Mesothelial cell of epicardium (in vitro differentiated cells): ENCODE measurements at regions not wholly inside any gene's neighbourhood (a gene's known extent, or its start where the extent isn't known, plus 50 kb on each side); places are given as distances from the start of the nearest gene placed in this dataset.
"Not testable (repeated sequence)": the region's sequence is repeated elsewhere in the genome, so short reads cannot be mapped to it uniquely, and the experiment has no call there.

ENCODE experiments used
- DNase-seq, 2 experiments: peaks; one replicate each; pipeline ENCODE4 v3.0.0; 2021; ENCODE audit warnings: low spot score in 2 of 2; ENCODE audit not compliant: unreplicated experiment in 2 of 2
- H3K27ac Mint-ChIP-seq: 2 replicates; pipeline ENCODE4 v1.8.0; 2021; ENCODE audit warnings: mixed read lengths
- H3K27me3 Mint-ChIP-seq: 2 replicates; pipeline ENCODE4 v1.8.0; 2021; ENCODE audit warnings: low read depth, mixed read lengths
- H3K36me3 Mint-ChIP-seq: 2 replicates; pipeline ENCODE4 v1.8.0; 2021; ENCODE audit warnings: mixed read lengths
- H3K4me1 Mint-ChIP-seq: 2 replicates; pipeline ENCODE4 v1.8.0; 2021; ENCODE audit warnings: mixed read lengths
- H3K4me3 Mint-ChIP-seq: 2 replicates; pipeline ENCODE4 v1.8.0; 2021; ENCODE audit warnings: mild to moderate bottlenecking, moderate library complexity, mixed read lengths
- H3K9me3 Mint-ChIP-seq: 2 replicates; pipeline ENCODE4 v1.8.0; 2021; ENCODE audit warnings: mixed read lengths
- CTCF ChIP-seq: fragments of 200-600 bp; sonication (generic); IDR thresholded peaks from one replicate; pipeline ENCODE4 v1.5.0; 2021; ENCODE audit warnings: antibody characterized with exemption; ENCODE audit not compliant: unreplicated experiment

GRCh38 chr11:80700386-80700785, 1259.6 kb upstream of the TENM4 start:
- peaks cover 17% of the 10 kb centered on the region for H3K4me1 Mint-ChIP-seq
- H3K27ac Mint-ChIP-seq: no peak overlapping the region
- no peaks in the 10 kb centered on the region for H3K36me3 Mint-ChIP-seq
- no peak for DNase-seq
- no peak for TF ChIP-seq CTCF
- H3K27me3 Mint-ChIP-seq: no peaks in the 10 kb centered on the region
- H3K4me3 Mint-ChIP-seq: no peak overlapping the region
- peaks cover 4% of the 10 kb centered on the region for H3K9me3 Mint-ChIP-seq

DNA sequence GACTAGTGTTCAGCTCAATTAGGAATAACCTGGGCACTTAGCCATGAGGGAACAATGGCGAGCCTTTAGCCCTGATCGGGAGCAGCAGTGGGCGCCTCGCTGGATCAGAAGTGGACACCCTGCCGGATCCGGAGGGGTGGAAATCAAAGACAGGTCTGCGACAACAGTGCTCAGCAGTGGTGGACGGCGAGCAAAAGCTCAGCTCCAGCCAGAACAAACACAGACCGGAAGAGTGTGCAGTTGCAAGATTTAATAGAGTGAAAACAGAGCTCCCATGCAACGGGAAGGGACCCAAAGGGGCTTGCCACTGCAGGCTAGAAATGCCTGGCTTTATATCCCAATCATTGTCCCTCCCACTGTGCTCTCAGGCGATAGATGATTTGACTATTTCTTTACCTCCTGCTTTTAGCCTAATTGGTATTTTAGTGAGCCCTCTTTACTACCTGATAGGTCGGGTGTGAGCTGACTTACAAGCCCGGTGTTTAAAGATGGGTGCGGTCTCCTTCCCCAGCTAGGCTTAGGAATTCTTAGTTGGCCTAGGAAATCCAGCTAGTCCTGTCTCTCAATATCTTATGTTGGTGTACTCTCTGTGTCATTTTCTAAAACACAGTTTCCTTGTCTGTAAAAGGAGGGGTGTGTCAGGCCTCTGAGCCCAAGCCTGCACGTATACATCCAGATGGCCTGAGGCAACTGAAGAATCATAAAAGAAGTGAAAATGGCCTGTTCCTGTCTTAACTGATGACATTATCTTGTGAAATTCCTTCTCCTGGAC, 1258.8 kb upstream of the TENM4 start:
- not testable (repeated sequence) for H3K9me3 Mint-ChIP-seq, DNase-seq, H3K27me3 Mint-ChIP-seq, H3K36me3 Mint-ChIP-seq, H3K4me3 Mint-ChIP-seq
- H3K27ac Mint-ChIP-seq: peak overlapping the region; percentile 47
- peaks cover 22% of the 10 kb centered on the region for H3K4me1 Mint-ChIP-seq

GRCh38 chr11:80698637-80699036, 1257.8 kb upstream of the TENM4 start:
- DNase-seq: no peak
- Mint-ChIP-seq H3K9me3 (peaks cover 4% of the 10 kb centered on the region), H3K27me3 (no peaks in the 10 kb centered on the region), H3K27ac (no peak overlapping the region), H3K4me3 (no peak overlapping the region), H3K4me1 (peaks cover 25% of the 10 kb centered on the region), H3K36me3 (no peaks in the 10 kb centered on the region)
- TF ChIP-seq CTCF: no peak

- no peaks in the 10 kb centered on the region for H3K9me3 Mint-ChIP-seq
- no peak for TF ChIP-seq CTCF
- peaks cover 13% of the 10 kb centered on the region for H3K4me1 Mint-ChIP-seq
These were observed 1253.6 kb upstream of the TENM4 start for GRCh38 chr11:80694385-80694784.

DNA sequence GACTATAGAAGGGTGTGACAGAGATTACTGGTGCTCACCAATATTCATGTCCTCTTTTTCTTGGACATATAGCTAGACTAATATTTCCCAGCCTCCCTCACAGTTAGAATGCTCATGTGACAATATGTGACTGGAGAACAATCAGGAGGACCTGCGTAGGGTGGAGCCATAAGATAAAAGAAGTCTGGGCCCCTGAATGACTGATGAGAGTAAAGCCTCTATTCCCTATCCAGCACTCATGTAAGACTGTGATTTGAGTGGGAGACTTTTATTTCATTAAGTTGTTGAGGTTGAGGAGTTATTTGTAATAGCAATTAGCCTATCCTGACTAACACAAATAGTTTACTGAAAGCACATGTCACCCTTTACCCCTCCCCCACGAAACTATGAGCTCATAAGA, 1247.1 kb upstream of the TENM4 start:
- TF ChIP-seq CTCF: no peak

More at GRCh38 chr11:80694385-80694784, 1253.6 kb upstream of the TENM4 start:
- no peaks in the 10 kb centered on the region for H3K27me3 Mint-ChIP-seq
- H3K36me3 Mint-ChIP-seq: no peaks in the 10 kb centered on the region
- no peak overlapping the region for H3K27ac Mint-ChIP-seq
- H3K4me3 Mint-ChIP-seq: no peak overlapping the region
- DNase-seq: no peak

GRCh38 chr11:80686889-80687288, 1246.1 kb upstream of the TENM4 start:
- Mint-ChIP-seq H3K9me3 (no peaks in the 10 kb centered on the region), H3K4me1 (no peaks in the 10 kb centered on the region), H3K27ac (no peak overlapping the region), H3K27me3 (no peaks in the 10 kb centered on the region), H3K4me3 (no peak overlapping the region), H3K36me3 (no peaks in the 10 kb centered on the region)
- TF ChIP-seq CTCF: no peak
- no peak for DNase-seq

More for the DNA sequence above, 1247.1 kb upstream of the TENM4 start:
- Mint-ChIP-seq H3K4me1 (no peaks in the 10 kb centered on the region), H3K27ac (no peak overlapping the region), H3K36me3 (no peaks in the 10 kb centered on the region), H3K9me3 (no peaks in the 10 kb centered on the region), H3K27me3 (no peaks in the 10 kb centered on the region), H3K4me3 (no peak overlapping the region)
- DNase-seq: no peak
